WERI-Rb-1 (cell line): ENCODE measurements at regions not wholly inside any gene's neighbourhood (a gene's known extent, or its start where the extent isn't known, plus 50 kb on each side); places are given as distances from the start of the nearest gene placed in this dataset.
A peak's percentile ranks its signal among the peaks of the same experiment; 100 is the strongest.

Source experiments
- DNase-seq: peaks from one replicate; pipeline ENCODE4 v3.0.0-alpha.2; 2020
- H3K27ac ChIP-seq: fragments of 250-450 bp; sonication (Bioruptor Pico); 2 replicates; pipeline ENCODE4 v1.5.1; 2020; ENCODE audit warnings: mild to moderate bottlenecking, moderate library complexity
- H3K27me3 ChIP-seq: fragments of 250-450 bp; sonication (Bioruptor Pico); 2 replicates; pipeline ENCODE4 v1.5.1; 2021; ENCODE audit warnings: mild to moderate bottlenecking, low read depth, moderate library complexity; ENCODE audit not compliant: insufficient read depth, severe bottlenecking
- H3K36me3 ChIP-seq: fragments of 250-450 bp; sonication (Bioruptor Pico); 2 replicates; pipeline ENCODE4 v1.5.1; 2020; ENCODE audit warnings: mild to moderate bottlenecking, moderate library complexity
- H3K4me3 ChIP-seq: 2 replicates; pipeline ENCODE4 v1.5.1; 2011; ENCODE audit warnings: low read depth, mild to moderate bottlenecking, control low read depth, low read length
- H3K9me3 ChIP-seq: fragments of 250-450 bp; sonication (Bioruptor Pico); 2 replicates; pipeline ENCODE4 v1.5.1; 2021; ENCODE audit warnings: mild to moderate bottlenecking, moderate library complexity; ENCODE audit not compliant: severe bottlenecking
- TF ChIP-seq, protein P1 (sequence below): IDR thresholded peaks from 2 replicates; pipeline ENCODE4 v1.5.1; 2011; ENCODE audit warnings: low read depth, mild to moderate bottlenecking, control low read depth, inconsistent platforms, low read length

GRCh38 chr22:22072169-22072836 is 89.7 kb upstream of the TOP3B start:
- no peaks in the 10 kb centered on the region for H3K27me3 ChIP-seq
- TF ChIP-seq, protein P1, sequence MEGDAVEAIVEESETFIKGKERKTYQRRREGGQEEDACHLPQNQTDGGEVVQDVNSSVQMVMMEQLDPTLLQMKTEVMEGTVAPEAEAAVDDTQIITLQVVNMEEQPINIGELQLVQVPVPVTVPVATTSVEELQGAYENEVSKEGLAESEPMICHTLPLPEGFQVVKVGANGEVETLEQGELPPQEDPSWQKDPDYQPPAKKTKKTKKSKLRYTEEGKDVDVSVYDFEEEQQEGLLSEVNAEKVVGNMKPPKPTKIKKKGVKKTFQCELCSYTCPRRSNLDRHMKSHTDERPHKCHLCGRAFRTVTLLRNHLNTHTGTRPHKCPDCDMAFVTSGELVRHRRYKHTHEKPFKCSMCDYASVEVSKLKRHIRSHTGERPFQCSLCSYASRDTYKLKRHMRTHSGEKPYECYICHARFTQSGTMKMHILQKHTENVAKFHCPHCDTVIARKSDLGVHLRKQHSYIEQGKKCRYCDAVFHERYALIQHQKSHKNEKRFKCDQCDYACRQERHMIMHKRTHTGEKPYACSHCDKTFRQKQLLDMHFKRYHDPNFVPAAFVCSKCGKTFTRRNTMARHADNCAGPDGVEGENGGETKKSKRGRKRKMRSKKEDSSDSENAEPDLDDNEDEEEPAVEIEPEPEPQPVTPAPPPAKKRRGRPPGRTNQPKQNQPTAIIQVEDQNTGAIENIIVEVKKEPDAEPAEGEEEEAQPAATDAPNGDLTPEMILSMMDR: no peak
- no peaks in the 10 kb centered on the region for H3K9me3 ChIP-seq
- no peaks in the 10 kb centered on the region for H3K36me3 ChIP-seq
- H3K27ac ChIP-seq: no peak overlapping the region
- no peak for DNase-seq
- no peak overlapping the region for H3K4me3 ChIP-seq

DNA sequence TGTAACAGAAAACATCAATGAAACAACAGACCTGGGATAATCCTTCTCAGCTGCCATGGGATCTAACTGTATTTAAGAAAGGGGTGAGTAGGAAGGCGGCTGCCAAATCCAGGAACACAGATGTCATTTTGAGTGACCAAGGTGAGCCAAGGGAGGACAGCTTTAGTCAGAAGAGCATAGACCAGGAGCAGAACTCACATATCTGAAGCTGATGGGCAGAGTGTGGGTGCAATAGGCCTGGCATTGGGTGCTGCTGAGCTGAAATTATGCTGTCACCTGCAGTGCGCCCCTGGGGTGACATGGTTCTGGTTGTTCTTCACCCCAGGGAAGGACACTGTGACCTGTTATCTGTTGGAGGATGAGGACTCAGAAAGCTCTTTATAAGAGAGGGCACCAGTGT is 88.9 kb upstream of the TOP3B start:
- TF ChIP-seq, protein P1: no peak
- H3K27me3 ChIP-seq: no peaks in the 10 kb centered on the region

DNA sequence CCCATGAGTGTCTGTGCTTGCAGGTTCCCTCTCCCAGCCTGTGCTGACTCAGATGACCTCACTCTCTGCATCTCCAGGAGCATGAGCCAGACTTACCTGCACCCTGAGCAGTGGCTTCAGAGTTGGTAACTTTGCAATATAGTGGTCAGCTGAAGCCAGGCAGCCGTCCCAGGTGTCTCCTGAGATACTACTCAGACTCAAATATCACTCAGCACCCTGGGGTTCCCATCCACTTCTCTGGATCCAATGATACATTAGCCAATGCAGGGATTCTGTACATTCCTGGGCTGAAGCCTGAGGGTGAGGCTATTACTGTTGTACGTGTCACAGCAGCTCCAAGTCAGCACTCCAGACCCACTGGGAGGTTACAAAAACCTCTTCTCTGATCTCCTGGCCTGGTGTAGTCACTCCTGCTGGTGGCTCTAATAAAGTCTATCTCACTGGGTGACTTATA is 87.8 kb upstream of the TOP3B start:
- H3K9me3 ChIP-seq: no peaks in the 10 kb centered on the region
- no peak for DNase-seq
- no peak overlapping the region for H3K27ac ChIP-seq
- TF ChIP-seq, protein P1: no peak
- no peak overlapping the region for H3K4me3 ChIP-seq
- H3K36me3 ChIP-seq: no peaks in the 10 kb centered on the region
- no peaks in the 10 kb centered on the region for H3K27me3 ChIP-seq

More for the DNA sequence above, 88.9 kb upstream of the TOP3B start:
- no peak overlapping the region for H3K4me3 ChIP-seq
- DNase-seq: no peak
- no peaks in the 10 kb centered on the region for H3K9me3 ChIP-seq
- H3K36me3 ChIP-seq: no peaks in the 10 kb centered on the region
- no peak overlapping the region for H3K27ac ChIP-seq

DNA sequence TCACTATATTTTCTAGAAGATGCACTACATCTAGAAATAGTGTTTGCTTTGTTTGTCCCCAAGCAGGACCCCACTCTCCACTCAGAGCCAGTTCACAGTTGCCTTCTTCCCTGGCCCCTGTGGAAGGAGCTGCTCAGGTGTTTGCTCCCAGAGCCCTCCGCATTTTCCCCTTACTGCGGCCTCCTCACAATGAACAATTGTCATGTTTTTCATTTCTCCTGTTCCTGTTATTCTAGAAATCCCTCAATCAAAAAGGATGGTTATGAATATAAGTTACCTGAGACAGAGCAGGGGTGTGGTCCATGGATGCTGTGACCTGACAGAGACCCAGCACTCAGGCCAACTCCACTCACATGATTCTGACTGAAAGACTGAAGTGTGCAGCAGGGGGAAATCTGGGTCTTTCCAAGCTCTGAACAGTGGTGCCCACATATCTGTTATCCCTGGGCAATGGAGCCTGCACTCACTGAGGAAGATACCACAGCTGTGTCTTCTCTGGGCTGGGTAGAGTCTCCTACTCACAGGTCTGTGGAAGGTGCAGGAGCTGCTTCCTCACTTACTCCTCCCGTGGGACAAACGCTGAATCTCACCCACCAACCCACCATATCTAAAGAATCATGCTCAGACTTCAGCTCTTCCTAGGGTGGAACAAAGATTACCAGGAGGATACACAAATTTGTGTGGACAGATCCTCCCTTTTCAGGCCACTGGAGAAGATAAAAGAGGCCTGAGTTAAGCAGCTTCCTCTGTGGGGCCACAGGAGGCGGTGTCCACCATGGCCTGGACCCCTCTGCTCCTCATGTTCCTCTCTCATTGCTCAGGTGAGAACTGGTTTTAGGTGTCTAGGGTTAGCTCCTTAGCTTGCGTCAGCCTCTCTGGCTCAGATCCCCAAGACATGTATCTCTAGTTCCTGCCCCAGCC is 87.1 kb upstream of the TOP3B start:
- DNase-seq: no peak
- no peaks in the 10 kb centered on the region for H3K27me3 ChIP-seq
- no peak overlapping the region for H3K27ac ChIP-seq

DNA sequence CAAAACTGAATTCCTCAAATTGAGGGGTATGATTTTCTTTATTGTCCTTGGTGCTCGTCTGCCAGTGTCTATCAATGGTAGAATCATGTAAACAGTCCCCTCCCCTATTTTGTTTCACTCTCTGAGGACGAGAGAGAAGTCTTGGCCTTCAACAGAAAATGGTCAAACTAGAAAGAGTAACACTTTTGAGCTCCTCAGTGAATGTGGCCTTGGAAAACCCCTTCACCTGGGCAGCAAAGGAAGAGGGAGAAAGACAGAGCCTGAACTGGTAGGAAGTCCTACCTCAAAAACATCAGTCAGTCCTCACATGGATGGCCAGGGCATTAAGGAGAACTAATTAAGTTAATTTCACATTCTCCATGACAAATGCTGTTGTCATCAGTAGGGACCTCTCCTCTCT is 86.1 kb upstream of the TOP3B start:
- TF ChIP-seq, protein P1: no peak
- H3K9me3 ChIP-seq: no peaks in the 10 kb centered on the region
- no peak for DNase-seq
- H3K36me3 ChIP-seq: no peaks in the 10 kb centered on the region
- H3K4me3 ChIP-seq: no peak overlapping the region
- H3K27ac ChIP-seq: no peak overlapping the region
- H3K27me3 ChIP-seq: no peaks in the 10 kb centered on the region

More for the DNA sequence above, 87.1 kb upstream of the TOP3B start:
- no peaks in the 10 kb centered on the region for H3K9me3 ChIP-seq
- no peaks in the 10 kb centered on the region for H3K36me3 ChIP-seq
- TF ChIP-seq, protein P1: 0 out of 2 replicates have a peak, but pooled peaks have one; percentile 4
- no peak overlapping the region for H3K4me3 ChIP-seq
